ENCODE measurements at regions not wholly inside any gene's neighbourhood (a gene's known extent, or its start where the extent isn't known, plus 50 kb on each side); places are given as distances from the start of the nearest gene placed in this dataset.

- TF ChIP-seq CTCF (IDR thresholded peaks at IDR 0.05) (no peak), POLR2A (IDR thresholded peaks at IDR 0.05) (no peak)
Observed at GRCh38 chr4:1477045-1477840, 71.0 kb upstream of the NKX1-1 start.

Measured in uterus (tissue), 2 donors.